NCI-H2107 treated with DMSO at 0.1 percent for 48 hours (cell line): ENCODE measurements at regions not wholly inside any gene's neighbourhood (a gene's known extent, or its start where the extent isn't known, plus 50 kb on each side); places are given as distances from the start of the nearest gene placed in this dataset.
"Not testable (repeated sequence)": the region's sequence is repeated elsewhere in the genome, so short reads cannot be mapped to it uniquely, and the experiment has no call there.

Experiments
- DNase-seq: peaks from one replicate; lab custom pipeline; 2025; ENCODE audit not compliant: unreplicated experiment; lab: John Stamatoyannopoulos, UW

- DNase-seq: not testable (repeated sequence)
Measured at GRCh38 chr1:83406693-83407371, 592.1 kb downstream of the TTLL7 start.

DNA sequence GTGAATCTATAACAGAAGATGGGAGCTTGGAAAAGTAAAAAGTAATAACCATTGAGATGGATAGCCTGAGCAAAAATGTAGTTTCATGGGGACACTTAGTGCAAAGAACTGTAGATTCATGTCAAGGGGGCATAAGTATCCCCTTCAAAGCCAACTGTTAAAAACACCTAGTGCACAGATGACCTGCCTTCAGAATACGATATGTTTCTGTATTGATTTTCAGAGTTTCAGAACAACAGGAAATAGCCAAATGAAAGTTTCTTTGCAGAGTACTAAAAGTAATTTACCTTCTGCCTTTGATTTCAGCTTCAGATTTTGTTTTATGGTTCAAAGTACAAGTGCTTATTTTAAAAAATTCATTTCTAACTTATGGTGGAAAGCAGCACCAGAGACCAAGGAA lies 593.1 kb downstream of the TTLL7 start:
- DNase-seq: not testable (repeated sequence)

- not testable (repeated sequence) for DNase-seq
Measured at GRCh38 chr1:83403500-83403899, 595.4 kb downstream of the TTLL7 start.

- not testable (repeated sequence) for DNase-seq
Measured at GRCh38 chr1:83401146-83401545, 597.8 kb downstream of the TTLL7 start.

GRCh38 chr1:83400173-83400572 lies 598.8 kb downstream of the TTLL7 start:
- DNase-seq: not testable (repeated sequence)

GRCh38 chr1:83398125-83398524 lies 600.8 kb downstream of the TTLL7 start:
- DNase-seq: not testable (repeated sequence)

DNA sequence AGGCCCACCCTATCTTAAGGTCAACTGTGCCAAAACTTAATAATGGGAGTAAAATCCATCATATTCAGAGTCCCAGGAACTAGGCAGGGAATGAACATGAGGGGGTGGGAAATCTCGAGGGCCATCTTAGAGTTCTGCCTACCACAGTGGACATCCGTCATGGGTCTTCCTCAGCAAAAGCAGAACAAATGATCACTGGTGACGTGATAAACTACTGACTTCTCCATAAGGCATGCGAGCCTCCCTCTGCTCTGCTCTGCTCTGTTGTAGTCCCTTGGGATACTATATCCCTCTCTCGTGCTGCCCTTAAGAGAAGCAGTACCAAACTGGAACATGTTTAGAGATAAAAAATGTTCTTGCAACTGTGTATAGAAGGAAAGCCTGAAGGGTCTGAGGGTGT lies 603.8 kb downstream of the TTLL7 start:
- not testable (repeated sequence) for DNase-seq

GRCh38 chr1:83386946-83387345 lies 612.0 kb downstream of the TTLL7 start:
- DNase-seq: not testable (repeated sequence)

DNA sequence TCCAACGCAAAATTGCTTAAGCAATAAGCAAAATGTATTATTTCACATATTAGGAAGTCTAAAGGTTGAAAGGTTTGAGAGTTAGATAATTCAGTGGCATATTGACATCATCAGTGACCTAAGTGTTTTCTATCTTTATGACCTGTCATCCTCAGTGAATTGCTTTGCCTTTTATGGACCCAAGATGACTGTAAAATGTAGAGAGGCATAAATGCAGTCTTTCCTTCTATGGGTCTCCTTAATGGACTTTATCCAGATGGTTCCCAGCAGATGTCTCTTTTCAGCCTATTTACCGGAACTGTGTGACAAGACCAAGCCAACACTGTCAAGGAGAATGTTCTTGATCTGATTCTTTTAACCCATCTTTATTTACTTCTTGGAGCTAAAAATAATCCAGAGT lies 615.8 kb downstream of the TTLL7 start:
- DNase-seq: not testable (repeated sequence)

DNA sequence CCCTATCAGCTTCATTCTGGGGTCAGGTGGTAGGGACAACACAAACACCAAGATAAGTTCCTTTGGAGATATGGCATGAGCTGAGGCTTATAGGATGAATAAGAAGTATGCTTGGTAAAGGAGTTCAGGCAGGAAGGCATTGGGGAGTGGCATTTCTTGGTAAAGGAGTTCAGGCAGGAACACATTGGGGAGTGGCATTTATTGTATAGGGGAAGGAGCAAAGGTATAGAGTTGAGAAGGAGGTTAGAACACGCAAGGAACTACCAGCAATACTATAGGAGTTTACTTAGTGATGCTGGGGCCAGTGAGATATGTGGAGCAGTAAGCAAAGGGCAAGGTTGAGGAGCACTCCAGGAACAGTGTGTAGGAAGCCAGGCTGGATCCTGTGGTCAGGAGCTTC lies 625.9 kb downstream of the TTLL7 start:
- not testable (repeated sequence) for DNase-seq

- not testable (repeated sequence) for DNase-seq
Measured at GRCh38 chr1:83369853-83370252, 629.1 kb downstream of the TTLL7 start.

DNA sequence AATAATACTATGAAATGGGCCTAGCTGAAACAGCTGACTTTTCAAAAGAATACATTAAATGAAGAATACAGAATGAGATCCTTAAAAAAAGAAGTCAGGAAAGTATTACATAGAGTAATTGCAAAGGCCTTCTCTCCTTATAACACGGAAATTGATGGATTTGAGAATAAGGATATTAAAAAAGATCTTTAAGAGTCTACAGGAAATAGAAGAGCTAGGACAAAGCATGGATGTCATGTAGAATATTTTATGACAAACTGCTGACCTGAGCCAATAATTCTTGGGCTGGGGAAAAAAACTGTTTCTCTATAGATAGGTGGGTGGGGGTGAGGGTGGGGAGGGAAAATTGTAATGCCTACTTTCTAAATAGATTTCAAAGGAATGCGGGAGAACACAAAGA lies 633.6 kb downstream of the TTLL7 start:
- DNase-seq: not testable (repeated sequence)

DNA sequence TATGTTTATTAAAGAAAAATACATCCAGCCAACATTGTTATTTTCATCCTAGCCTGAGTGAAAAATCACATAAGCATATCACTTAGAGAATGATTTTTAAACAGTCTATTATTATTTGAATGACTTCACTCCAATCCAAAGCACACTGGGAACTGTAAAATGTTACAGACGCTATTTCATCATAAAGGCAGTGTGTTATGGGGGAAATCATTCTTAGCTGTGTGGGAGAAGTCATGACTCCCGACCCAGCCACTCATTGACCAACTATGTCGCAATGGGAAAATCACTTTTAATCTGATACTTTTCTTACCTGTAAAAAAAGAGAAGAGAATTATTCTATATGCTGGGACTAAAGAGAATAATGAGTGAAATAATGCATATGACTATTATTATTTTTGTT lies 653.6 kb downstream of the TTLL7 start:
- DNase-seq: not testable (repeated sequence)

DNA sequence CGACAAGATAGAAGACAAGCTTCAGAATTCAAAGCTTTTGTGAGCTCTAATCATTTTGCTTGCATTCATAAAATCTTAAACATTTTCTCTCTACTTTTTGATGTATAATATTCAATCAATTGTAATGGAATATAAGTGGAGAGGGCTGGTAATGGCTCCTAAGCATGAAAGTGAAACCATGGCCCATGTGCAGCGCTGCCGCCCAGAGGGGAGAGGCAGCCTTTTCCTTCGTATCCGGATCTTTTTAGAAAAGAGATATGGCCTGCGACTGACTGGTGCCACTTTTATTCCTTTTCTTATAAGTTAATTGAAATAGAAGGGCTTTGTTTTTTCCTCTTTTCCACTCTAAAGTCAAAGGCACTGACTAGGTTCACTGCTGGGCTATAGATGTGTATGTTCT lies 655.2 kb downstream of the TTLL7 start:
- not testable (repeated sequence) for DNase-seq

GRCh38 chr1:83342995-83343394 lies 655.9 kb downstream of the TTLL7 start:
- DNase-seq: not testable (repeated sequence)

DNA sequence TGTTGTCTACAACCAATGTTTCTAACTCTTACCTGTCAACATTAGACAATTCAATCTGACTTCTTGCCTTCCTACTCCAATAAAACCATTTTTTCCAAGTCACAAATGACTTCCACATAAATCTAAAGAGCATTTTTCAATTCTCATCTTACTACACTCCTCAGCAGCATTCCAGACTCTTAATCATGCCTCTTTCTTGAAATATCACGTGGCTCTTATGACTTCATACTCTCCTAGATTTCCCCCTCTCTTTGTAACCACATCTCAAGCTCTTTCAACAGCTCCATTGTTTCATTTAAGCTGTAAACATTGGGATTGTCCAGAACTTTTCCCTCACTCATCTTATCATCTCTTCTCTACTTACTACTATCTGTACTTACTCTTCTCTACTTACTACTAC lies 666.6 kb downstream of the TTLL7 start:
- DNase-seq: not testable (repeated sequence)

DNA sequence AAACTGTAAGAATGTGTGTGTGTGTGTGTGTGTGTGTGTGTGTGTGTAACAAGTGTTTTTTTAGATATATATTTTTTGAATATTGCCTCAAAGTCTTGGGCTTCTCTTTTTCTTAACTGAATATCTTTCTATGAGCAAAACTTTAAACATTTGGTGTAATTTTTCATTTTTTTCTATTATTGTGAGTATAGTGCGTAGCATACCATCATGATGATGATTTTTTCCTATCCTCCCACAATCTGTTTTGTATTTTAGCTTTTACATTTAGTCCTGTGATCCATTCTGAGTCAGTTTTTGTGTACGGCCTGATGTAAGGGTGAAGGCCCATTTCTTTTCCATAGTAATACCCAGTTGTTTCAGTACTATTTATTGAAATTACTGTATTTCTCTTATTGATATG lies 680.6 kb downstream of the TTLL7 start:
- DNase-seq: no peak

GRCh38 chr1:83315446-83315845 lies 683.5 kb downstream of the TTLL7 start:
- DNase-seq: not testable (repeated sequence)

GRCh38 chr1:83310161-83310560 lies 688.8 kb downstream of the TTLL7 start:
- not testable (repeated sequence) for DNase-seq

- DNase-seq: not testable (repeated sequence)
Measured at GRCh38 chr1:83309035-83309434, 689.9 kb downstream of the TTLL7 start.

- DNase-seq: not testable (repeated sequence)
Measured at GRCh38 chr1:83306811-83307210, 692.1 kb downstream of the TTLL7 start.

DNA sequence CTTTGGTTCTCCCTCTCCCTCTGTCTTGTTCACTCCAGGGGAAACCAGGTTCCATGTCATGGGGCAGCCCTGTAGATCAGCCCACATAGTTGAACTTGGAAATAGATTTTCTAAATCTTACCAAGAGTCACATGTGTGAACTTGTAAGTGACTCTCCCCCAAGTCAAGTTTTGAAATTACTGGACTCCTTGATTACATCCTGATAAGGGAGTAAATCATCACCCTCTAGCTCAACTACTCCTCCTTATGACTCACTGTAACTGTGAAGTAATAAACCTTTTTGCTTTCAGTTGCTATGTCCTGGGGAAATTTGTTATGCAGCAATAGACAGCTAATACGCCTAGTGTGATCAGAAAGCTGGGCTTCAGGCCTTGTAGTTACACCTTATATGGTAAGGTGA lies 703.3 kb downstream of the TTLL7 start:
- DNase-seq: not testable (repeated sequence)

DNA sequence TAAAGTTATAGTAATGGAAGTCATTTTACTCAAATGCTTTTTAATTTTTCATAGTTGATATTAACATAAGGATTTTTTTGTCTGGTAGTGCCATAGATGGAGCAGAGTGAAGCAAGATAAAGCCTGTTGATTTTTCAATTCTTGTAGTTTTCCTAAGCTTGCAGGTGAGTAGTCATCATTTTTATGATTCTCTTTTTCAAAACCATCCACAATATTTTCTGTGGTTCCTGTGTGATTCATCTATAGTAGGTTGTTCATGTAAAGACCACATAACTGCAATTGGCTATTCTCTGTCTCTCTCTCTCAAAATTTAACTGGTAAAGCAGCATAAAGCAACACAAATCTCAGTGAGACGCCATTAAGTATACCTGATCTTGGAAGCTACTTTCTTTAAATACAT lies 711.5 kb downstream of the TTLL7 start:
- DNase-seq: not testable (repeated sequence)
